ENCODE measurements at regions not wholly inside any gene's neighbourhood (a gene's known extent, or its start where the extent isn't known, plus 50 kb on each side); places are given as distances from the start of the nearest gene placed in this dataset.

- TF ChIP-seq EZH2 (IDR thresholded peaks at IDR 0.05; ENCODE audit: borderline replicate concordance, low read length) (no peak), CTCF (IDR thresholded peaks at IDR 0.05; ENCODE audit: low read length) (no peak)
Observed at GRCh38 chr4:20504146-20504545, 196.1 kb upstream of the PACRGL start.

All from OCI-LY1 (cell line).